ENCODE measurements at regions not wholly inside any gene's neighbourhood (a gene's known extent, or its start where the extent isn't known, plus 50 kb on each side); places are given as distances from the start of the nearest gene placed in this dataset.

- no TSS peak for BruUV-seq (replicated peaks)
- H3K4me3 ChIP-seq: no peak overlapping the region
- no peaks in the 10 kb centered on the region for H3K79me2 ChIP-seq (ENCODE audit: control insufficient read depth, insufficient read depth, low read length)
- no peak overlapping the region for H2AFZ ChIP-seq (ENCODE audit: low read depth, low read length)
- ATAC-seq (no peak), FAIRE-seq (no peak), DNase-seq (ENCODE audit: extremely low read depth in 1 of 4, low spot score in 3 of 4) (no peak)
- no peaks in the 10 kb centered on the region for H3K9me1 ChIP-seq (ENCODE audit: control insufficient read depth, insufficient read depth, low read length)
- H4K20me1 ChIP-seq (replicated peaks; ENCODE audit: control insufficient read depth, insufficient read depth, low read length): no peaks in the 10 kb centered on the region
- POLR2A ChIA-PET: no interaction called here
- CTCF ChIA-PET (ENCODE audit: low intra/inter-chr PET ratio): no interaction called here
- H3K9ac ChIP-seq (ENCODE audit: insufficient read depth in 1 of 2, low read depth in 2 of 2, low read length in 2 of 2): no peak overlapping the region
- in situ Hi-C loops (cut with MboI): no loop called here
- intact Hi-C loops (cut with micrococcal nuclease): no loop called here
- no peaks in the 10 kb centered on the region for H3K36me3 ChIP-seq (ENCODE audit: control insufficient read depth, insufficient read depth, low read length)
- no peak overlapping the region for H3K27ac ChIP-seq (ENCODE audit: extremely low read depth, low read depth, low read length)
- no peaks in the 10 kb centered on the region for H3K9me3 ChIP-seq (replicated peaks; ENCODE audit: control insufficient read depth, insufficient read depth, low read depth, low read length)
- no peaks in the 10 kb centered on the region for H3K4me1 ChIP-seq (replicated peaks in 1 of 2; ENCODE audit: control insufficient read depth in 2 of 2, insufficient read depth in 2 of 2, low read length in 2 of 2)
- TF ChIP-seq ZNF778 (CRISPR knock-in tag; IDR thresholded peaks at IDR 0.05): no peak
- TF ChIP-seq ZNF212 (CRISPR knock-in tag; IDR thresholded peaks at IDR 0.05): no peak
- TF ChIP-seq SRSF9 (IDR thresholded peaks at IDR 0.05; ENCODE audit: borderline replicate concordance, low read depth, low read length): no peak
- TF ChIP-seq KDM5B (IDR thresholded peaks at IDR 0.05; ENCODE audit: insufficient replicate concordance, low read depth, low read length): no peak
- no peak for TF ChIP-seq HDAC3 (IDR thresholded peaks at IDR 0.05; ENCODE audit: borderline replicate concordance, partially characterized antibody)
- no peak for TF ChIP-seq SRF (CRISPR knock-in tag; IDR thresholded peaks at IDR 0.05)
- TF ChIP-seq MITF (IDR thresholded peaks at IDR 0.05): no peak
- TF ChIP-seq SMAD3 (CRISPR knock-in tag; conservative IDR thresholded peaks at IDR 0.05): no peak
- TF ChIP-seq PPARD (CRISPR knock-in tag; IDR thresholded peaks at IDR 0.05): no peak
- TF ChIP-seq ZNF436 (CRISPR knock-in tag; IDR thresholded peaks at IDR 0.05): no peak
- no peak for TF ChIP-seq SUPT5H (IDR thresholded peaks at IDR 0.05)
- TF ChIP-seq SETDB1 (IDR thresholded peaks at IDR 0.05; ENCODE audit: low read length): no peak
- no peak for TF ChIP-seq ZNF76 (CRISPR knock-in tag; IDR thresholded peaks at IDR 0.05; ENCODE audit: borderline replicate concordance)
- TF ChIP-seq NCOA4 (IDR thresholded peaks at IDR 0.05; ENCODE audit: partially characterized antibody): no peak
- TF ChIP-seq FOXA1 (IDR thresholded peaks at IDR 0.05; ENCODE audit: borderline replicate concordance): no peak
- no peak for TF ChIP-seq ZBTB17 (CRISPR knock-in tag; IDR thresholded peaks at IDR 0.05)
- no peak for TF ChIP-seq ZBTB9 (CRISPR knock-in tag; IDR thresholded peaks at IDR 0.05)
- no peaks in the 10 kb centered on the region for H3K27me3 ChIP-seq (ENCODE audit: control insufficient read depth in 2 of 2, insufficient read depth in 2 of 2, low read length in 2 of 2)
- no peak overlapping the region for H3K4me2 ChIP-seq (ENCODE audit: insufficient read depth, low read length)
- 0% methylated on average over 2 of the region's 2 CpGs for WGBS (ENCODE audit: insufficient coverage, low coverage, missing lambda C conversion rate)
These were observed 61.3 kb upstream of the MYT1L start for GRCh38 chr2:2392332-2392731.

All from K562 (cell line).